ENCODE measurements at regions not wholly inside any gene's neighbourhood (a gene's known extent, or its start where the extent isn't known, plus 50 kb on each side); places are given as distances from the start of the nearest gene placed in this dataset.

DNA sequence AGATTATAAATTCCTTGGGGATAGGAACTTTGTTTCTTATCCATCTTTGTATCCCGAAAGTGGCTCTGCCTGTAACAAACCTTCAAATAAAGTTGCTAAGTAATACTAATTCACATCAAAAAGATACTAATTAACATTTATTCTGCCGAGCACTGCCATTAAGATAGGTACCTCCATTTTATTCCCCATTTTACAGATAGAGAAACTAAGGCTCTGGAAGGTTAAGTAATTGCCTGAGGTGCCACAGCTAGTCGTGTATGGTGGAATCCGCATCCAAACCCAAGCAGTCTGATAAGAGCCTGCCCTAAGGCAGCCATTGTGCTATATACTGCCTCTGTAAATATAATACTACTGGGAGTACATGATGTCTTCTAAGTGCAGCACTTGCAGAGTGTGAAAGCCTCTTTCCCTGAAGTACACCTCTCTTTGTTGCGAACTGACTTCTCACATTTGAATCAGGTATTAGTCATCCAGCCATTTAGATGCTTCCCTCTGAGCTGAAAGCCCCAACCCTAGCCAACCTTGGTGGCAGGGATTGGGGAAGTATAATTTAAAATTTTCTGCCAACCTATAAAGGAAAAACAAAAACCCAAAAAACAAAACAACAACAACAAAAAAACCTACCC, 78.5 kb upstream of the CHD2 start (continued):
- no peak for TF ChIP-seq KDM5A (IDR thresholded peaks at IDR 0.05; ENCODE audit: low read length)
